ENCODE measurements at regions not wholly inside any gene's neighbourhood (a gene's known extent, or its start where the extent isn't known, plus 50 kb on each side); places are given as distances from the start of the nearest gene placed in this dataset.
A peak's percentile ranks its signal among the peaks of the same experiment; 100 is the strongest.

- no peaks in the 10 kb centered on the region for H3K36me3 Mint-ChIP-seq (ENCODE audit: low read depth)
- no peaks in the 10 kb centered on the region for H4K20me1 ChIP-seq (replicated peaks; ENCODE audit: insufficient read depth)
- H3K9me2 ChIP-seq (ENCODE audit: insufficient read depth) = no peaks in the 10 kb centered on the region
- peaks cover 3% of the 10 kb centered on the region for H3K27me3 Mint-ChIP-seq (ENCODE audit: insufficient read depth, low read depth, poor library complexity)
- ATAC-seq (peak; percentile 92), DNase-seq (ENCODE audit: low spot score) (peak; percentile 52)
- H3K9me3 Mint-ChIP-seq = no peaks in the 10 kb centered on the region; the same call in 2 of the 3 replicates
- no peak overlapping the region for H3K27ac ChIP-seq (ENCODE audit: low read depth)
- H3K36me3 ChIP-seq (ENCODE audit: insufficient read depth) = no peaks in the 10 kb centered on the region
- TF ChIP-seq ETS1 (IDR thresholded peaks at IDR 0.05) (no peak), NANOG (IDR thresholded peaks at IDR 0.05; ENCODE audit: borderline replicate concordance) (no peak), CTCF (conservative IDR thresholded peaks at IDR 0.05; ENCODE audit: low read depth in 2 of 2) (no peak), EZH2phosphoT487 (IDR thresholded peaks at IDR 0.05; ENCODE audit: unreplicated experiment) (no peak), JUNB (IDR thresholded peaks at IDR 0.05; ENCODE audit: unreplicated experiment) (no peak), CREB1 (CRISPR knock-in tag; IDR thresholded peaks at IDR 0.05; ENCODE audit: low read depth) (no peak), ZNF462 (CRISPR knock-in tag; IDR thresholded peaks at IDR 0.05) (no peak), POLR2AphosphoS5 (IDR thresholded peaks at IDR 0.05; ENCODE audit: low read depth) (no peak), ZNF331 (CRISPR knock-in tag; IDR thresholded peaks at IDR 0.05; ENCODE audit: low read depth) (no peak), STAT1 (IDR thresholded peaks at IDR 0.05; ENCODE audit: unreplicated experiment) (no peak), EZH2 (IDR thresholded peaks at IDR 0.05; ENCODE audit: low read depth, unreplicated experiment) (no peak), REST (IDR thresholded peaks at IDR 0.05; ENCODE audit: unreplicated experiment) (no peak), ZNF114 (CRISPR knock-in tag; IDR thresholded peaks at IDR 0.05) (no peak)
- no peaks in the 10 kb centered on the region for H3F3A ChIP-seq (replicated peaks; ENCODE audit: low read depth)
- H3K4me1 ChIP-seq (ENCODE audit: insufficient read depth) = peaks cover 8% of the 10 kb centered on the region; the same call in 1 of the 2 replicates
- peak overlapping the region; percentile 24; the same call in 1 of the 2 replicates for H3K4me2 ChIP-seq
- no peaks in the 10 kb centered on the region for H3K79me2 ChIP-seq (replicated peaks; ENCODE audit: insufficient read depth)
- H2AFZ ChIP-seq = peak overlapping the region; percentile 90
- H3K4me3 ChIP-seq = no peak overlapping the region
- H3K4me1 Mint-ChIP-seq = peaks cover 13% of the 10 kb centered on the region
- peak overlapping the region; percentile 80; the same call in 1 of the 2 replicates for H3K27ac Mint-ChIP-seq
- H3K4me3 Mint-ChIP-seq = no peak overlapping the region
- H3K27me3 ChIP-seq (ENCODE audit: insufficient read depth) = no peaks in the 10 kb centered on the region
Measured at GRCh38 chr7:126185959-126186580, 1066.7 kb downstream of the GRM8 start.

All from GM23338 (cell line).